Neural progenitor cell (in vitro differentiated cells): ENCODE measurements at regions not wholly inside any gene's neighbourhood (a gene's known extent, or its start where the extent isn't known, plus 50 kb on each side); places are given as distances from the start of the nearest gene placed in this dataset.

Experiments
- DNase-seq: peaks from one replicate; pipeline ENCODE4 v3.0.0-alpha.2; 2016; ENCODE audit warnings: low spot score
- H2AFZ ChIP-seq: fragments of 200-600 bp; sonication (generic); replicated peaks from 2 replicates; pipeline ENCODE4 v1.6.1; 2016; ENCODE audit warnings: antibody characterized with exemption
- H3F3A ChIP-seq: fragments of 200-600 bp; sonication (generic); 2 replicates; pipeline ENCODE4 v1.6.1; 2016; ENCODE audit warnings: antibody characterized with exemption, low read depth
- H3K27ac ChIP-seq: fragments of 200-600 bp; sonication (generic); 2 replicates; pipeline ENCODE4 v1.5.1; 2016; ENCODE audit warnings: mild to moderate bottlenecking
- H3K27me3 ChIP-seq: fragments of 200-600 bp; sonication (generic); 2 replicates; pipeline ENCODE4 v1.6.1; 2016; ENCODE audit warnings: mild to moderate bottlenecking, moderate library complexity
- H3K36me3 ChIP-seq: fragments of 200-600 bp; sonication (generic); 2 replicates; pipeline ENCODE4 v1.5.1; 2016
- H3K4me1 ChIP-seq: fragments of 200-600 bp; sonication (generic); 2 replicates; pipeline ENCODE4 v1.6.1; 2016; ENCODE audit warnings: mixed run types
- H3K4me2 ChIP-seq: fragments of 200-600 bp; sonication (generic); 2 replicates; pipeline ENCODE4 v1.6.1; 2016
- H3K4me3 ChIP-seq: fragments of 200-600 bp; sonication (generic); 2 replicates; pipeline ENCODE4 v1.5.1; 2016
- H3K79me2 ChIP-seq: fragments of 200-600 bp; sonication (generic); 2 replicates; pipeline ENCODE4 v1.6.1; 2016; ENCODE audit warnings: low read depth
- H3K9ac ChIP-seq: fragments of 200-600 bp; sonication (generic); 2 replicates; pipeline ENCODE4 v1.6.1; 2016
- H3K9me3 ChIP-seq: fragments of 200-600 bp; sonication (generic); 2 replicates; pipeline ENCODE4 v1.5.1; 2016; ENCODE audit warnings: low read depth
- H4K20me1 ChIP-seq: fragments of 200-600 bp; sonication (generic); 2 replicates; pipeline ENCODE4 v1.6.1; 2016; ENCODE audit warnings: low read depth
- H3K27ac Mint-ChIP-seq: 3 replicates; pipeline ENCODE4 v1.8.0; 2021; ENCODE audit warnings: mixed read lengths
- H3K27me3 Mint-ChIP-seq: 2 replicates; pipeline ENCODE4 v1.8.0; 2022; ENCODE audit warnings: low read depth, mild to moderate bottlenecking, inconsistent platforms, moderate library complexity, mixed read lengths; ENCODE audit not compliant: insufficient read depth
- H3K36me3 Mint-ChIP-seq: 3 replicates; pipeline ENCODE4 v1.8.0; 2021; ENCODE audit warnings: mixed read lengths
- H3K4me1 Mint-ChIP-seq: 3 replicates; pipeline ENCODE4 v1.8.0; 2021; ENCODE audit warnings: mixed read lengths
- H3K4me3 Mint-ChIP-seq: 3 replicates; pipeline ENCODE4 v1.8.0; 2021; ENCODE audit warnings: mild to moderate bottlenecking, moderate library complexity, mixed read lengths
- H3K9me3 Mint-ChIP-seq: 3 replicates; pipeline ENCODE4 v1.8.0; 2020; ENCODE audit warnings: mixed read lengths
- CTCF ChIP-seq: fragments of 200-600 bp; sonication (generic); IDR thresholded peaks from 2 replicates; pipeline ENCODE4 v1.5.1; 2017; ENCODE audit warnings: antibody characterized with exemption, mild to moderate bottlenecking
- EZH2 ChIP-seq: fragments of 200-600 bp; sonication (generic); IDR thresholded peaks from 2 replicates; pipeline ENCODE4 v1.6.1; 2017; ENCODE audit warnings: antibody characterized with exemption, mild to moderate bottlenecking, moderate library complexity
- EZH2phosphoT487 ChIP-seq: fragments of 200-600 bp; sonication (generic); IDR thresholded peaks from 2 replicates; pipeline ENCODE4 v1.6.1; 2017; ENCODE audit warnings: antibody characterized with exemption

- Histone ChIP-seq H4K20me1 (no peaks in the 10 kb centered on the region), H2AFZ (no peak overlapping the region), H3K27me3 (no peaks in the 10 kb centered on the region), H3K4me3 (no peak overlapping the region), H3K27ac (no peak overlapping the region), H3K4me1 (no peaks in the 10 kb centered on the region), H3K36me3 (no peaks in the 10 kb centered on the region), H3K9me3 (no peaks in the 10 kb centered on the region), H3K9ac (no peak overlapping the region), H3F3A (no peaks in the 10 kb centered on the region), H3K79me2 (no peaks in the 10 kb centered on the region), H3K4me2 (no peak overlapping the region)
- Mint-ChIP-seq H3K9me3 (peaks cover 2% of the 10 kb centered on the region), H3K36me3 (no peaks in the 10 kb centered on the region), H3K4me3 (no peak overlapping the region), H3K27me3 (no peaks in the 10 kb centered on the region), H3K27ac (no peak overlapping the region), H3K4me1 (peaks cover 3% of the 10 kb centered on the region)
- no peak for DNase-seq
- TF ChIP-seq EZH2phosphoT487 (no peak), EZH2 (no peak), CTCF (no peak)
Measured at GRCh38 chr17:70668938-70669778, 499.8 kb downstream of the KCNJ2 start.

- Histone ChIP-seq H3K27me3 (no peaks in the 10 kb centered on the region), H3K9ac (no peak overlapping the region), H3K27ac (no peak overlapping the region), H3K4me3 (no peak overlapping the region), H3K9me3 (no peaks in the 10 kb centered on the region), H2AFZ (no peak overlapping the region), H3K4me2 (no peak overlapping the region), H3K36me3 (no peaks in the 10 kb centered on the region), H3K4me1 (peaks cover 4% of the 10 kb centered on the region), H4K20me1 (no peaks in the 10 kb centered on the region), H3K79me2 (no peaks in the 10 kb centered on the region), H3F3A (no peaks in the 10 kb centered on the region)
- Mint-ChIP-seq H3K4me1 (peaks cover 16% of the 10 kb centered on the region), H3K36me3 (no peaks in the 10 kb centered on the region), H3K27me3 (no peaks in the 10 kb centered on the region), H3K27ac (no peak overlapping the region), H3K4me3 (no peak overlapping the region), H3K9me3 (peaks cover 2% of the 10 kb centered on the region)
- DNase-seq = no peak
- TF ChIP-seq EZH2phosphoT487 = no peak
- TF ChIP-seq EZH2 = no peak
- no peak for TF ChIP-seq CTCF
Measured at GRCh38 chr17:70674061-70674460, 504.7 kb downstream of the KCNJ2 start.

- peaks cover 4% of the 10 kb centered on the region for H3K4me1 ChIP-seq
- H3K27me3 ChIP-seq = no peaks in the 10 kb centered on the region
- H3K4me1 Mint-ChIP-seq = peaks cover 16% of the 10 kb centered on the region
- TF ChIP-seq EZH2 = no peak
- no peak for TF ChIP-seq CTCF
- no peaks in the 10 kb centered on the region for H4K20me1 ChIP-seq
- H3K4me2 ChIP-seq = no peak overlapping the region
- no peak overlapping the region for H3K9ac ChIP-seq
- no peak overlapping the region for H3K4me3 Mint-ChIP-seq
- no peak overlapping the region for H3K27ac Mint-ChIP-seq
- H2AFZ ChIP-seq = no peak overlapping the region
- H3K36me3 Mint-ChIP-seq = no peaks in the 10 kb centered on the region
- H3K36me3 ChIP-seq = no peaks in the 10 kb centered on the region
- H3K79me2 ChIP-seq = no peaks in the 10 kb centered on the region
- H3K9me3 Mint-ChIP-seq = peaks cover 2% of the 10 kb centered on the region
- H3K27me3 Mint-ChIP-seq = no peaks in the 10 kb centered on the region
- no peaks in the 10 kb centered on the region for H3F3A ChIP-seq
- H3K9me3 ChIP-seq = no peaks in the 10 kb centered on the region
- H3K4me3 ChIP-seq = no peak overlapping the region
- no peak for DNase-seq
- no peak overlapping the region for H3K27ac ChIP-seq
Measured at GRCh38 chr17:70675070-70675590, 505.8 kb downstream of the KCNJ2 start.
